ENCODE measurements at regions not wholly inside any gene's neighbourhood (a gene's known extent, or its start where the extent isn't known, plus 50 kb on each side); places are given as distances from the start of the nearest gene placed in this dataset.

GRCh38 chr5:133892774-133893173 lies 75.7 kb downstream of the C5orf15 start:
- H3K27me3 ChIP-seq (replicated peaks; ENCODE audit: insufficient read depth), result no peaks in the 10 kb centered on the region
- no peaks in the 10 kb centered on the region for H3K4me1 ChIP-seq (ENCODE audit: control insufficient read depth in 1 of 2, low read depth in 2 of 2)
- H3K4me3 ChIP-seq, result no peak overlapping the region
- no peaks in the 10 kb centered on the region for H3K9me3 ChIP-seq
- DNase-seq (ENCODE audit: low spot score), result no peak
- no peak overlapping the region for H3K27ac ChIP-seq
- TF ChIP-seq CTCF (IDR thresholded peaks at IDR 0.05), result no peak
- ATAC-seq (ENCODE audit: insufficient number of reproducible peaks, low FRiP score, low read depth), result no peak
- H3K36me3 ChIP-seq, result no peaks in the 10 kb centered on the region

GRCh38 chr5:133892306-133892705 lies 76.1 kb downstream of the C5orf15 start:
- Histone ChIP-seq H3K9me3 (no peaks in the 10 kb centered on the region), H3K4me3 (no peak overlapping the region), H3K27ac (no peak overlapping the region), H3K27me3 (replicated peaks; ENCODE audit: insufficient read depth) (no peaks in the 10 kb centered on the region), H3K4me1 (ENCODE audit: control insufficient read depth in 1 of 2, low read depth in 2 of 2) (no peaks in the 10 kb centered on the region), H3K36me3 (no peaks in the 10 kb centered on the region)
- no peak for ATAC-seq (ENCODE audit: insufficient number of reproducible peaks, low FRiP score, low read depth)
- TF ChIP-seq CTCF (IDR thresholded peaks at IDR 0.05), result no peak
- DNase-seq (ENCODE audit: low spot score), result no peak

GRCh38 chr5:133891390-133891789 lies 77.0 kb downstream of the C5orf15 start:
- no peak for DNase-seq (ENCODE audit: low spot score)
- H3K36me3 ChIP-seq, result no peaks in the 10 kb centered on the region
- no peak for TF ChIP-seq CTCF (IDR thresholded peaks at IDR 0.05)
- H3K4me3 ChIP-seq, result no peak overlapping the region
- no peak overlapping the region for H3K27ac ChIP-seq
- ATAC-seq (ENCODE audit: insufficient number of reproducible peaks, low FRiP score, low read depth), result no peak
- H3K4me1 ChIP-seq (ENCODE audit: control insufficient read depth in 1 of 2, low read depth in 2 of 2), result no peaks in the 10 kb centered on the region
- H3K9me3 ChIP-seq, result no peaks in the 10 kb centered on the region
- H3K27me3 ChIP-seq (replicated peaks; ENCODE audit: insufficient read depth), result no peaks in the 10 kb centered on the region

- no peak for DNase-seq (ENCODE audit: low spot score)
- Histone ChIP-seq H3K27me3 (replicated peaks; ENCODE audit: insufficient read depth) (no peaks in the 10 kb centered on the region), H3K4me3 (no peak overlapping the region), H3K9me3 (no peaks in the 10 kb centered on the region), H3K4me1 (ENCODE audit: control insufficient read depth in 1 of 2, low read depth in 2 of 2) (no peaks in the 10 kb centered on the region), H3K36me3 (no peaks in the 10 kb centered on the region), H3K27ac (no peak overlapping the region)
- TF ChIP-seq CTCF (IDR thresholded peaks at IDR 0.05), result no peak
- no peak for ATAC-seq (ENCODE audit: insufficient number of reproducible peaks, low FRiP score, low read depth)
Observed at GRCh38 chr5:133890776-133891280, 77.6 kb downstream of the C5orf15 start.

GRCh38 chr5:133890314-133890713 lies 78.1 kb downstream of the C5orf15 start:
- Histone ChIP-seq H3K9me3 (no peaks in the 10 kb centered on the region), H3K4me1 (ENCODE audit: control insufficient read depth in 1 of 2, low read depth in 2 of 2) (no peaks in the 10 kb centered on the region), H3K4me3 (no peak overlapping the region), H3K27me3 (replicated peaks; ENCODE audit: insufficient read depth) (no peaks in the 10 kb centered on the region), H3K36me3 (no peaks in the 10 kb centered on the region), H3K27ac (no peak overlapping the region)
- DNase-seq (ENCODE audit: low spot score), result no peak
- no peak for ATAC-seq (ENCODE audit: insufficient number of reproducible peaks, low FRiP score, low read depth)
- TF ChIP-seq CTCF (IDR thresholded peaks at IDR 0.05), result no peak

Data from thoracic aorta (tissue), 2 donors.